ENCODE measurements at regions not wholly inside any gene's neighbourhood (a gene's known extent, or its start where the extent isn't known, plus 50 kb on each side); places are given as distances from the start of the nearest gene placed in this dataset.

DNA sequence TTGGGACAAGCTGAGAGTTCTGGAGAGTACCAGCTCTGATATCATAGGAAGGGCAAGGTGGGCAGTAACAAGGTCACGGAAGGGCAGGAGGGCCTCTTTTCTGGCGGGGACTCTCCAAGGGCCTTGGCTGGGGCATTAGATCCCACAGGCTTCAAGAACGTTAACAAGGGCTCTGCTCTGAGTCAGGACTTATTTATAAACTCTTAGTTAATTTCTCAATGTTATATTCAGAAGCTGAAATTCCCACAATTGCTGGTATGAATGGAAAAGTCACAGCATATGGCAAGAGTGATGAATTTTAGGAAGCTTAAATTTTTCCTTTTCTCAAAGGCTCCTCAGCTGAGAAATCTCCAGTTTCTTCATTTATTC lies 320.2 kb upstream of the TBC1D5 start:
- TF ChIP-seq, protein P1, sequence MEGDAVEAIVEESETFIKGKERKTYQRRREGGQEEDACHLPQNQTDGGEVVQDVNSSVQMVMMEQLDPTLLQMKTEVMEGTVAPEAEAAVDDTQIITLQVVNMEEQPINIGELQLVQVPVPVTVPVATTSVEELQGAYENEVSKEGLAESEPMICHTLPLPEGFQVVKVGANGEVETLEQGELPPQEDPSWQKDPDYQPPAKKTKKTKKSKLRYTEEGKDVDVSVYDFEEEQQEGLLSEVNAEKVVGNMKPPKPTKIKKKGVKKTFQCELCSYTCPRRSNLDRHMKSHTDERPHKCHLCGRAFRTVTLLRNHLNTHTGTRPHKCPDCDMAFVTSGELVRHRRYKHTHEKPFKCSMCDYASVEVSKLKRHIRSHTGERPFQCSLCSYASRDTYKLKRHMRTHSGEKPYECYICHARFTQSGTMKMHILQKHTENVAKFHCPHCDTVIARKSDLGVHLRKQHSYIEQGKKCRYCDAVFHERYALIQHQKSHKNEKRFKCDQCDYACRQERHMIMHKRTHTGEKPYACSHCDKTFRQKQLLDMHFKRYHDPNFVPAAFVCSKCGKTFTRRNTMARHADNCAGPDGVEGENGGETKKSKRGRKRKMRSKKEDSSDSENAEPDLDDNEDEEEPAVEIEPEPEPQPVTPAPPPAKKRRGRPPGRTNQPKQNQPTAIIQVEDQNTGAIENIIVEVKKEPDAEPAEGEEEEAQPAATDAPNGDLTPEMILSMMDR (IDR thresholded peaks at IDR 0.05): no peak
- no peak for TF ChIP-seq EP300 (IDR thresholded peaks at IDR 0.05)

All from stomach (tissue), 4 donors.